DND-41 (cell line): ENCODE measurements at regions not wholly inside any gene's neighbourhood (a gene's known extent, or its start where the extent isn't known, plus 50 kb on each side); places are given as distances from the start of the nearest gene placed in this dataset.
A peak's percentile ranks its signal among the peaks of the same experiment; 100 is the strongest.

Experiments used
- ATAC-seq: fragments of 200-7000 bp; cut with Tn5 transposase; 3 replicates; pipeline ENCODE4 v1.9.1; 2021; ENCODE audit warnings: low read depth; ENCODE audit not compliant: insufficient read depth
- DNase-seq: peaks from one replicate; pipeline ENCODE4 v3.0.0-alpha.2; 2020
- H2AFZ ChIP-seq: 2 replicates; pipeline ENCODE4 v1.6.0; 2012; ENCODE audit warnings: low read depth, low read length
- H3K27ac ChIP-seq: 2 replicates; pipeline ENCODE4 v1.5.1; 2012; ENCODE audit warnings: low read length, inconsistent platforms
- H3K27me3 ChIP-seq: fragments of 200-600 bp; sonication (generic); 2 replicates; pipeline ENCODE4 v1.6.0; 2012; ENCODE audit warnings: low read length, mild to moderate bottlenecking, inconsistent platforms; ENCODE audit not compliant: insufficient read depth, poor library complexity
- H3K36me3 ChIP-seq: 2 replicates; pipeline ENCODE4 v1.5.1; 2012; ENCODE audit warnings: low read length, inconsistent platforms; ENCODE audit not compliant: insufficient read depth
- H3K4me1 ChIP-seq: 2 replicates; pipeline ENCODE4 v1.5.1; 2012; ENCODE audit warnings: mild to moderate bottlenecking, low read length; ENCODE audit not compliant: insufficient read depth
- H3K4me2 ChIP-seq: 2 replicates; pipeline ENCODE4 v1.6.0; 2012; ENCODE audit warnings: mild to moderate bottlenecking, moderate library complexity, low read length, inconsistent platforms; ENCODE audit not compliant: insufficient read depth
- H3K4me3 ChIP-seq, 2 experiments: fragments of 200-600 bp in 1 of 2; shearing (Covaris generic) in 1 of 2; 2 replicates each; pipeline ENCODE4 v1.5.1; 2012 to 2016; ENCODE audit warnings: inconsistent platforms in 2 of 2, low read length in 2 of 2, mild to moderate bottlenecking in 2 of 2, low read depth in 1 of 2, moderate library complexity in 1 of 2
- H3K79me2 ChIP-seq: 2 replicates; pipeline ENCODE4 v1.6.0; 2012; ENCODE audit warnings: low read length, inconsistent platforms; ENCODE audit not compliant: insufficient read depth
- H3K9ac ChIP-seq: 2 replicates; pipeline ENCODE4 v1.6.0; 2012; ENCODE audit warnings: low read depth, mild to moderate bottlenecking, inconsistent platforms, low read length, moderate library complexity
- H3K9me3 ChIP-seq: 2 replicates; pipeline ENCODE4 v1.5.1; 2012; ENCODE audit warnings: low read length, moderate library complexity, mild to moderate bottlenecking, inconsistent platforms; ENCODE audit not compliant: insufficient read depth, severe bottlenecking
- H4K20me1 ChIP-seq: 2 replicates; pipeline ENCODE4 v1.6.0; 2012; ENCODE audit warnings: low read length; ENCODE audit not compliant: insufficient read depth
- CTCF ChIP-seq: IDR thresholded peaks from 2 replicates; pipeline ENCODE4 v1.5.1; 2012; ENCODE audit warnings: borderline replicate concordance, low read length, moderate library complexity, mild to moderate bottlenecking; ENCODE audit not compliant: poor library complexity, severe bottlenecking; ENCODE audit errors: extremely low read depth
- EZH2 ChIP-seq: IDR thresholded peaks from 3 replicates; pipeline ENCODE4 v1.6.1; 2012; ENCODE audit warnings: borderline replicate concordance, low read depth, mild to moderate bottlenecking, moderate library complexity, low read length, inconsistent platforms; ENCODE audit not compliant: severe bottlenecking

- H3K4me3 ChIP-seq, result no peak overlapping the region
- no peaks in the 10 kb centered on the region for H3K27me3 ChIP-seq
- no peak overlapping the region for H2AFZ ChIP-seq
- no peaks in the 10 kb centered on the region for H3K79me2 ChIP-seq
- H3K9me3 ChIP-seq, result no peaks in the 10 kb centered on the region
- H3K4me2 ChIP-seq, result no peak overlapping the region
- DNase-seq (no peak), ATAC-seq (no peak)
- H4K20me1 ChIP-seq, result no peaks in the 10 kb centered on the region
- H3K4me1 ChIP-seq, result no peaks in the 10 kb centered on the region
- H3K27ac ChIP-seq, result no peak overlapping the region
- H3K9ac ChIP-seq, result no peak overlapping the region
- TF ChIP-seq CTCF, result no peak
- TF ChIP-seq EZH2, result no peak
- no peaks in the 10 kb centered on the region for H3K36me3 ChIP-seq
Observed at GRCh38 chr3:28664123-28664522, 315.5 kb upstream of the AZI2 start.

- H3K27ac ChIP-seq, result no peak overlapping the region
- DNase-seq, result peak; percentile 66
- ATAC-seq, result peak; percentile 96
- no peaks in the 10 kb centered on the region for H4K20me1 ChIP-seq
- H3K27me3 ChIP-seq, result no peaks in the 10 kb centered on the region
- no peaks in the 10 kb centered on the region for H3K36me3 ChIP-seq
- no peaks in the 10 kb centered on the region for H3K4me1 ChIP-seq
- no peak overlapping the region for H3K4me2 ChIP-seq
- no peak overlapping the region for H3K4me3 ChIP-seq
- no peaks in the 10 kb centered on the region for H3K9me3 ChIP-seq
- no peak overlapping the region for H2AFZ ChIP-seq
- H3K9ac ChIP-seq, result no peak overlapping the region
- H3K79me2 ChIP-seq, result no peaks in the 10 kb centered on the region
- TF ChIP-seq EZH2 (no peak), CTCF (peak; percentile 91)
Observed at GRCh38 chr3:28667646-28668621, 319.3 kb upstream of the AZI2 start.

- ATAC-seq, result no peak
- H3K4me1 ChIP-seq, result no peaks in the 10 kb centered on the region
- H3K9me3 ChIP-seq, result no peaks in the 10 kb centered on the region
- DNase-seq, result no peak
- no peaks in the 10 kb centered on the region for H3K27me3 ChIP-seq
- TF ChIP-seq EZH2, result no peak
- TF ChIP-seq CTCF, result no peak
- H3K27ac ChIP-seq, result no peak overlapping the region
- no peaks in the 10 kb centered on the region for H3K36me3 ChIP-seq
- H2AFZ ChIP-seq, result no peak overlapping the region
- no peaks in the 10 kb centered on the region for H3K79me2 ChIP-seq
- H3K9ac ChIP-seq, result no peak overlapping the region
- no peaks in the 10 kb centered on the region for H4K20me1 ChIP-seq
- no peak overlapping the region for H3K4me2 ChIP-seq
- H3K4me3 ChIP-seq, result no peak overlapping the region
Observed at GRCh38 chr3:28669870-28670269, 321.2 kb upstream of the AZI2 start.
